ENCODE measurements at regions not wholly inside any gene's neighbourhood (a gene's known extent, or its start where the extent isn't known, plus 50 kb on each side); places are given as distances from the start of the nearest gene placed in this dataset.

GRCh38 chr5:28355831-28356230 lies 1317.4 kb upstream of the CDH9 start:
- Histone ChIP-seq H3K27ac (no peak overlapping the region), H3K36me3 (no peaks in the 10 kb centered on the region), H3K4me3 (no peak overlapping the region), H3K9me3 (ENCODE audit: low read depth) (no peaks in the 10 kb centered on the region), H3K27me3 (no peaks in the 10 kb centered on the region), H3K4me1 (ENCODE audit: low read depth) (no peaks in the 10 kb centered on the region)
- DNase-seq (ENCODE audit: low read depth in 1 of 2, low spot score in 1 of 2) = no peak
- TF ChIP-seq, protein P1, sequence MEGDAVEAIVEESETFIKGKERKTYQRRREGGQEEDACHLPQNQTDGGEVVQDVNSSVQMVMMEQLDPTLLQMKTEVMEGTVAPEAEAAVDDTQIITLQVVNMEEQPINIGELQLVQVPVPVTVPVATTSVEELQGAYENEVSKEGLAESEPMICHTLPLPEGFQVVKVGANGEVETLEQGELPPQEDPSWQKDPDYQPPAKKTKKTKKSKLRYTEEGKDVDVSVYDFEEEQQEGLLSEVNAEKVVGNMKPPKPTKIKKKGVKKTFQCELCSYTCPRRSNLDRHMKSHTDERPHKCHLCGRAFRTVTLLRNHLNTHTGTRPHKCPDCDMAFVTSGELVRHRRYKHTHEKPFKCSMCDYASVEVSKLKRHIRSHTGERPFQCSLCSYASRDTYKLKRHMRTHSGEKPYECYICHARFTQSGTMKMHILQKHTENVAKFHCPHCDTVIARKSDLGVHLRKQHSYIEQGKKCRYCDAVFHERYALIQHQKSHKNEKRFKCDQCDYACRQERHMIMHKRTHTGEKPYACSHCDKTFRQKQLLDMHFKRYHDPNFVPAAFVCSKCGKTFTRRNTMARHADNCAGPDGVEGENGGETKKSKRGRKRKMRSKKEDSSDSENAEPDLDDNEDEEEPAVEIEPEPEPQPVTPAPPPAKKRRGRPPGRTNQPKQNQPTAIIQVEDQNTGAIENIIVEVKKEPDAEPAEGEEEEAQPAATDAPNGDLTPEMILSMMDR (IDR thresholded peaks at IDR 0.05; ENCODE audit: low read depth, low read length) = no peak

DNA sequence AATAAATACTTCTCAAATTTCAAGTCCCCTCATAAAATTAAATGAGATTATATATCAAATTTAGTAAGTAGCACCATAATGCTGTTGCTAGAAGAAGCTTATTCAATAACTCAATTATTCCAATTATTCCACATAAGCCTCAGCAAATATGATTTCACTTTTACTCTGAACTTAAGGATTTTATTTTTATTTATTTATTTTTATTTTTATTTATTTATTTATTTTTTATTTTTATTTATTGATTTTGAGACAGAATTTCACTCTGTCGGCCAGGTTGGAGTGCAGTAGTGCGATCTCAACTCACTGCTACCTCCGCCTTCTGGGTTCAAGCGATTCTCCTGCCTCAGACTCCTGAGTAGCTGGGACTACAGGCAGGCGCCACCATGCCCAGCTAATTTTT lies 1308.3 kb upstream of the CDH9 start:
- Histone ChIP-seq H3K4me1 (ENCODE audit: low read depth) (no peaks in the 10 kb centered on the region), H3K27ac (no peak overlapping the region), H3K36me3 (no peaks in the 10 kb centered on the region), H3K4me3 (no peak overlapping the region), H3K9me3 (ENCODE audit: low read depth) (no peaks in the 10 kb centered on the region), H3K27me3 (no peaks in the 10 kb centered on the region)
- TF ChIP-seq, protein P1 (IDR thresholded peaks at IDR 0.05; ENCODE audit: low read depth, low read length) = no peak
- no peak for DNase-seq (ENCODE audit: low read depth in 1 of 2, low spot score in 1 of 2)

- Histone ChIP-seq H3K36me3 (no peaks in the 10 kb centered on the region), H3K27ac (no peak overlapping the region), H3K4me1 (ENCODE audit: low read depth) (no peaks in the 10 kb centered on the region), H3K27me3 (no peaks in the 10 kb centered on the region), H3K9me3 (ENCODE audit: low read depth) (no peaks in the 10 kb centered on the region), H3K4me3 (no peak overlapping the region)
- TF ChIP-seq, protein P1 (IDR thresholded peaks at IDR 0.05; ENCODE audit: low read depth, low read length) = peak; percentile 48
- peak; percentile 67 to 78 for DNase-seq (ENCODE audit: low read depth in 1 of 2, low spot score in 1 of 2)
These were observed 1306.5 kb upstream of the CDH9 start for GRCh38 chr5:28344836-28345433.

DNA sequence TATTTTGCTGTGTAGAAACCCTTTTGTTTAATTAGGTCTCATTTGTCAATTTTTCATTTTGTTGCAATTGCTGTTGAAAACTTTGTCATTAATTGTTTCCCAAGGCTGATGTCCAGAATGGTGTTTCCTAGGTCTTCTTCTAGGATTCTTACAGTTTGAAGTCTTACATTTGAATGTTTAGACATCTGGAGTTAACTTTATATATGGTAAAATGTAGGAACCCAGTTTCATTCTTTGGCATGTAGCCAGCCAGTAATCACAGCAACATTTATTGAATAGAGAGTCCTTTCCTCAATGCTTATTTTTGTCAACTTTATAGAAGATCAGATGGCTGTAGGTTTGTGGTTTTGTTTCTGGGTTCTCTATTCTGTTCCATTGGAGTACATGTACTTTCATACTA lies 1290.8 kb upstream of the CDH9 start:
- Histone ChIP-seq H3K27ac (no peak overlapping the region), H3K27me3 (no peaks in the 10 kb centered on the region), H3K4me1 (ENCODE audit: low read depth) (no peaks in the 10 kb centered on the region), H3K4me3 (no peak overlapping the region), H3K9me3 (ENCODE audit: low read depth) (no peaks in the 10 kb centered on the region), H3K36me3 (no peaks in the 10 kb centered on the region)
- no peak for DNase-seq (ENCODE audit: low read depth in 1 of 2, low spot score in 1 of 2)
- TF ChIP-seq, protein P1 (IDR thresholded peaks at IDR 0.05; ENCODE audit: low read depth, low read length) = no peak

- no peaks in the 10 kb centered on the region for H3K27me3 ChIP-seq
- DNase-seq (ENCODE audit: low read depth in 1 of 2, low spot score in 1 of 2) = peak in 1 of 2 donors; percentile 27
- TF ChIP-seq, protein P1 (IDR thresholded peaks at IDR 0.05; ENCODE audit: low read depth, low read length) = no peak
- H3K36me3 ChIP-seq = no peaks in the 10 kb centered on the region
- H3K27ac ChIP-seq = no peak overlapping the region
- no peaks in the 10 kb centered on the region for H3K4me1 ChIP-seq (ENCODE audit: low read depth)
- no peak overlapping the region for H3K4me3 ChIP-seq
- no peaks in the 10 kb centered on the region for H3K9me3 ChIP-seq (ENCODE audit: low read depth)
These were observed 1290.3 kb upstream of the CDH9 start for GRCh38 chr5:28328681-28329080.

Data from cardiac muscle cell (in vitro differentiated cells and primary cell).